ENCODE measurements at regions not wholly inside any gene's neighbourhood (a gene's known extent, or its start where the extent isn't known, plus 50 kb on each side); places are given as distances from the start of the nearest gene placed in this dataset.
"Not testable (repeated sequence)": the region's sequence is repeated elsewhere in the genome, so short reads cannot be mapped to it uniquely, and the experiment has no call there.

DNA sequence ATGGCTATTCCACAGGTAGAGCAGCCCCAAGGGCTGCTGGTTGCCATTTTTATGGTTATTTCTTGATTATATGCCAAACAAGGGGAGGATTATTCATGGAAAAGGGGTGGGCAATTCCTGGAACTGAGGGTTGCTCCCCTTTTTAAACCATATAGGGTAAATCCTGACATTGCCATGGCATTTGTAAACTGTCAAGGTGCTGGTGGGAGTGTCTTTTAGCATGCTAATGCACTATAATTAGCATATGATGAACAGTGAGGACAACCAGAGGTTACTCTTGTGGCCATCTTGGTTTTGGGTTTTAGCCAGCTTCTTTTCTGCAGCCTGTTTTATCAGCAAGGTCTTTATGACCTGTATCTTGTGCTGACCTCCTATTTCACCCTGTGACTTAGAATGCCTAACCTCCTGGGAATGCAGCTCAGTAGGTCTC lies 503.7 kb downstream of the IGSF11 start:
- not testable (repeated sequence) for ATAC-seq, H3K4me1 Mint-ChIP-seq, H3K27ac Mint-ChIP-seq, H3K36me3 Mint-ChIP-seq, H3K4me3 Mint-ChIP-seq, H3K9me3 Mint-ChIP-seq, H3K27me3 Mint-ChIP-seq

DNA sequence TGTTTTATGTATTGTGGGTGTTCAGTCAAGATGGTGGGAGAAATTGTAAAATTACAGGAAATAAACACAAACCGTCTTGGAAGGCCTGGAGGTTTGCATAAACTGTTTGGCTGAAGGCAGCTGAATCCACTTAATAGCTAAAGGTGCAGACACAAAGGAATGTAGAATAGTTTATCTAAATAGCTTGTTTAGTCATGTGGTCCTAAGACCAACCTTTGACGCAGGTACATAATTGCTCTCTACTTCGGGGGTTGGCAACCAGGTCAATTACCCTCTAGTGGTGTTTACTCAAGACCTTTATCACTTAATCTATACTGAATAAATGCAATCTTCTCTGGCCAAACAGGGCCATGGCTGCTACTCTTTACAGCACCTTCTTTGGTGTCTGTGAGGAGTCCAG lies 502.8 kb downstream of the IGSF11 start:
- Mint-ChIP-seq H3K27me3 (no peaks in the 10 kb centered on the region), H3K36me3 (no peaks in the 10 kb centered on the region), H3K27ac (no peak overlapping the region), H3K4me1 (no peaks in the 10 kb centered on the region), H3K4me3 (no peak overlapping the region), H3K9me3 (peaks cover 2% of the 10 kb centered on the region)
- ATAC-seq, result no peak

DNA sequence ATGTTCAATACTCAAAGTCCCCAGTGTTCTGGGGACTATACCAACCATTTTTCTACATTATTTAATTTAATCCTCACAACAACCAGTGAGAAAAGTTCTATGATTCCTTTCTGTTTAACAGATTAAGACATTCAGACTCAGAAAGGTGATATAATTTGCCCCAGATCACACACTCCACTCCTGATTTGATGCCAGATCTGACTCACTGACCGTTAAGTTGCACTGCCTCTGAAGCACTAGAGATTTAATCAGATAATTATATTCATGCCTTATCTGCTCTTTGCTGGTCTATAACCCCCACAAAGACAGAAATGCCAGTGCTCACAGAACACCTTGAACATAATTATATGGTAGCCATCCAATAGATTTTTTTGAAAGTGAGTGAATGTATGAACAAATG lies 501.0 kb downstream of the IGSF11 start:
- Mint-ChIP-seq H3K27ac (no peak overlapping the region), H3K4me1 (no peaks in the 10 kb centered on the region)

DNA sequence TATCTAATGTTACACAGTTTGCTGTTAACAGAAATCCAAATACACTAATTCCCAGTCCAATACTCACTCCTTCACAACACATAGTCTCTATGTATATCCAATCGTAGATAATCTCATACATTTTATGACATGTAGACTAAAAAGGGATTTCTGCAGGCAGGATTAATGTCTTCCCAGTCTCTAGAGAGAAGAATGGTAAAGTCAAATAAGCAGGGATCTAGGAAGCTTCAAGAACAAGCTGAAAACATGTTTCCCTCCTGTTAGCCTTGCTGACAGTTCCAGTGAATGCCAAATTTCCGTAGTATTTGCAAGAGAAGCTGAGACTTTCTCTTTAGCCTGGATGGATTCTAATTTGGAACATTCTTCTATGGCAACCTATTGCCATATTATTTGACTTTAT lies 500.1 kb downstream of the IGSF11 start:
- no peak overlapping the region for H3K27ac Mint-ChIP-seq
- no peaks in the 10 kb centered on the region for H3K36me3 Mint-ChIP-seq
- no peaks in the 10 kb centered on the region for H3K27me3 Mint-ChIP-seq
- peaks cover 5% of the 10 kb centered on the region for H3K9me3 Mint-ChIP-seq
- no peaks in the 10 kb centered on the region for H3K4me1 Mint-ChIP-seq
- no peak overlapping the region for H3K4me3 Mint-ChIP-seq
- no peak for ATAC-seq

More for the DNA sequence above, 501.0 kb downstream of the IGSF11 start:
- H3K36me3 Mint-ChIP-seq, result no peaks in the 10 kb centered on the region
- H3K9me3 Mint-ChIP-seq, result peaks cover 2% of the 10 kb centered on the region
- H3K4me3 Mint-ChIP-seq, result no peak overlapping the region
- no peaks in the 10 kb centered on the region for H3K27me3 Mint-ChIP-seq
- no peak for ATAC-seq

DNA sequence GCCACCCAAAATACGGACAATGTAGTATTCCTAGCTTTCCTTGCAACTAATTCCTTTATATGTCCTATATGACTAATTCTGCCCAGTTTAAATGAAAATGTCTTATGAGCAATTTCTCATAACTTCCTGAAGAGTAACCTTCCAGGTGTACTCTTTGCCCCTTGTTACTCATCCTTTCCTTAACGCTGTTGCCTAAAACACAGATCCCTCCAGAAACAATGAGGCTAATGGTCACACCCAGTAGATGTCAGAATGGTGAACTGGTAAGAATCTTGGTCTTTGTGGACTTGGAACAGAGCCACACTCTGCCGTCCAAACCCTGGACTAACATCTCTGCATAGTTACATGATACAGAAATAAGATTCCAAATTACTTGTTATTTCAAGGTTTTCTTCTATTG lies 497.9 kb downstream of the IGSF11 start:
- H3K4me3 Mint-ChIP-seq, result no peak overlapping the region
- no peak for ATAC-seq
- H3K36me3 Mint-ChIP-seq, result no peaks in the 10 kb centered on the region
- H3K9me3 Mint-ChIP-seq, result peaks cover 5% of the 10 kb centered on the region
- no peak overlapping the region for H3K27ac Mint-ChIP-seq
- no peaks in the 10 kb centered on the region for H3K4me1 Mint-ChIP-seq
- H3K27me3 Mint-ChIP-seq, result no peaks in the 10 kb centered on the region

DNA sequence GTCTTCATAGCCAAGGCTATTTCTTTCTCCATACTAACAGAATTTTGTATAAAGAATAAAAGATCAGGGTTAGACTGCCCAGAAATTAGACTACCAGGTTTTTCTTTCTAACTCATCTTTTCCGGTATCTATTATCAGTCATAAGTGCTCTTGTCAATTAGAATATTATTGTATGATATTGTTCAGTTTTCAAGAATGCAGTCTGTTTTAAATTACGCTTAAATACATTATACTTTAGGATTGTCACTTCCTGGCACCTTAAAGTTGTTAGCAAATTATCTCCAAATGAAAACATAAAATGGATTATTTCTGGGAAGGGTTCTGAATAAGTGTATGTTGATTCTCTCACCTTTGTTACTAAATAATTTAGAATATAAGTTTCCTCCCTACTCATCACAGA lies 497.2 kb downstream of the IGSF11 start:
- no peaks in the 10 kb centered on the region for H3K4me1 Mint-ChIP-seq
- no peaks in the 10 kb centered on the region for H3K36me3 Mint-ChIP-seq
- H3K9me3 Mint-ChIP-seq, result peaks cover 8% of the 10 kb centered on the region
- no peak overlapping the region for H3K27ac Mint-ChIP-seq
- ATAC-seq, result no peak
- no peak overlapping the region for H3K4me3 Mint-ChIP-seq
- H3K27me3 Mint-ChIP-seq, result no peaks in the 10 kb centered on the region

DNA sequence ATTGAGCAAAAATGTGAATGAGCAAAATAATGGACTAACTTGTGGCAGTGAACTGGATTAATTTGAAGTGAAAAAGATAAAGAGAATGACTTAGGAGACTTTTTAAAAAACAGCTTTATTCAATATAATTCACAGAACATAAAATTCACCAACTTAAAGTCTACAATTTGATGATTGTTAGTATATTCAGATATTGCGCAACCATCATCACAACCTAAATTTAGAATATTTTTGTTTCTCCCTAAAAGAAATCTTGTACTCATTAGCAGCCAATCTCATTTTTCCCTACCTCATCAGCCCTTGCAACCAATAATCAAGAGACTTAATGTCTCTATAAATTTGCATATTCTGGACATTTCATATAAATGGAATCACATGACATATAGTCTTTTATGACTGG lies 496.5 kb downstream of the IGSF11 start:
- H3K9me3 Mint-ChIP-seq, result peaks cover 8% of the 10 kb centered on the region
- no peaks in the 10 kb centered on the region for H3K36me3 Mint-ChIP-seq
- no peak overlapping the region for H3K27ac Mint-ChIP-seq
- ATAC-seq, result no peak
- no peaks in the 10 kb centered on the region for H3K27me3 Mint-ChIP-seq
- no peak overlapping the region for H3K4me3 Mint-ChIP-seq
- H3K4me1 Mint-ChIP-seq, result no peaks in the 10 kb centered on the region

DNA sequence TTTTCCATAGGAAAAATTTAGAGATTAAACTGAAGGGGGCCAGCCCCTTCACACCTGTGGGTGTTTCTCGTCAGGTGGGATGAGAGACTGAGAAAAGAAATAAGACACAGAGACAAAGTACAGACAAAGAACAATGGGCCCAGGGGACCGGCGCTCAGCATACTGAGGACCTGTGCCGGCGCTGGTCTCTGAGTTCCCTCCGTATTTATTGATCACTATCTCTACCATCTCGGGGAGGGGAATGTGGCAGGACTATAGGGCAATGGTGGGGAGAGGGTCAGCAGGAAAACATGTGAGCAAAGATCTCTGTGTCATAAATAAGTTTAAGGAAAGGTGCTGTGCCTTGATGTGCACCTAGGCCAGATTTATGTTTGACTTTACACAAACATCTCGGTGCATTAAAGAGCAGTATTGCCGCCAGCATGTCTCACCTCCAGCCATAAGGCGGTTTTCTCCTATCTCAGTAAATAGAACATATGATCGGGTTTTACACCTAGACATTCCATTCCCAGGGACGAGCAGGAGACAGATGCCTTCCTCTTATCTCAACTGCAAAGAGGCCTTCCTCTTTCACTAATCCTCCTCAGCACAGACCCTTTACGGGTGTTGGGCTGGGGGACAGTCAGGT lies 494.7 kb downstream of the IGSF11 start:
- H3K36me3 Mint-ChIP-seq, H3K27me3 Mint-ChIP-seq, H3K4me3 Mint-ChIP-seq, H3K9me3 Mint-ChIP-seq, ATAC-seq, H3K27ac Mint-ChIP-seq, H3K4me1 Mint-ChIP-seq: not testable (repeated sequence)

DNA sequence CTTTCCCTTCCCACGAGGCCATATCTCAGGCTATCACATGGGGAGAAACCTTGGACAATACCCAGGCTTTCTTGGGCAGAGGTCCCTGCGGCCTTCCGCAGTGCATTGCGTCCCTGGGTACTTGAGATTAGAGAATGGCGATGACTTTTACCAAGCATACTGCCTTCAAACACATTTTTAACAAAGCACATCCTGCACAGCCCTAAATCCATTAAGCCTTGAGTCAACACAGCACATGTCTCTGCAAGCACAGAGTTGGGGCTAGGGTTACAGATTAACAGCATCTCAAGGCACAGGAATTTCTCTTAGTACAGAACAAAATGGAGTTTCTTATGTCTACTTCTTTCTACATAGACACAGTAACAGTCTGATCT lies 494.2 kb downstream of the IGSF11 start:
- H3K27me3 Mint-ChIP-seq, H3K4me1 Mint-ChIP-seq, H3K27ac Mint-ChIP-seq, H3K9me3 Mint-ChIP-seq, H3K4me3 Mint-ChIP-seq, ATAC-seq, H3K36me3 Mint-ChIP-seq: not testable (repeated sequence)

DNA sequence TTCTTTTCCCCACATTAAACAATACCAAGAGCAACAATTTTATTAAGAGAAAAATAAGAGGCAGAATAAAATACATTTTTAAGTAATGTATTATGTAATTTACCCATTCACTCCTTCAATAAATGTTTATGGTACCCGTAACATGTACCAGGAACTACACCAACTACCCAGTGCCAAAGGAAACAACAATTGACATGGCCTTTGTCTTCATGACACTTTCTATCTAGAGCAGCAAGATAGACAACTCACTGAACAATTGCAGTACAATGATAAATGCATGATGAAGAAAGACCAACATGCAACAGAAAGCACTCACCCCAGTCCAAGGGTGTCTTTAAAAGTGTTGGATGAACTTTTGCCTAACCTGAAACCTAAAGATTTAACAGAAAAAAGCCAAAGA lies 493.8 kb downstream of the IGSF11 start:
- Mint-ChIP-seq H3K4me3 (no peak overlapping the region), H3K4me1 (no peaks in the 10 kb centered on the region), H3K27ac (no peak overlapping the region), H3K36me3 (no peaks in the 10 kb centered on the region), H3K27me3 (no peaks in the 10 kb centered on the region), H3K9me3 (peaks cover 6% of the 10 kb centered on the region)
- no peak for ATAC-seq

DNA sequence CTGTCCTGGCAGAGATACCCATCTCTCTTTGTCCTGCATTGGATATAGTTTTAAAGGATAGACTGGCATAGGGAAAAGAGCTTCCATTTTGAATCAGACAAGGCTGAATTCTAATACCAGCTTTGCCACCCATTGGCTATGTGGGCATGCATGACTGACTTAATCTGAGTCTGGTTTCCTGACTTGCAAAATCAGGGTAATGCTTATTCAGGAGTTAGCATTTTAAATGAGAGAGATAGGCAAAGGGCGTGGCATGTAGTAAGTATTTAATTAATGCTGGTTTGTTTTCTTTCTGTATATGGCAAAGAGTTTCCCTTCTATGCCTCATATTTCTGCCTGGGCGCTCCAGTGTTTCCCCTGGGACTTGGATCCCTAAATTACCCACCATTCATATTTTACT lies 492.9 kb downstream of the IGSF11 start:
- Mint-ChIP-seq H3K27me3 (no peaks in the 10 kb centered on the region), H3K4me3 (no peak overlapping the region), H3K27ac (no peak overlapping the region), H3K36me3 (no peaks in the 10 kb centered on the region), H3K4me1 (no peaks in the 10 kb centered on the region), H3K9me3 (peaks cover 6% of the 10 kb centered on the region)
- no peak for ATAC-seq

DNA sequence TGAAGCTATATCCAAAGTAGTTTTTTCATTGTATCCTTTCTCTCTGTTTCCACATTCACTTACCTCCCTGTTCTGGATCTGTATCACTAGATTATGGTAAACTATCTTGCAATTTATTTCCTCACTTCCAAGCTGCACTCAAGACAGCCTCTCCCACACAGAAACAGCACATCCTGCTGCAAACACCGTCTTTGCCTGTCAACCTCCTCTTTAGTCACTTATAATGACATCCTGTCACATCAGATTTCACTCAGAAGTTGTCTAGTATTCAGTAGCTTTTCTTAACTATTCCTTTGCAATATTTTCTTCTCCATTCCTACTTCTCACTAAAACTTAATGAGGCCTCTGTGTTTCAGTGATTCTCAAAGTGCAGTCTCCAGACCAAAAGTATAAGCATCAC lies 490.8 kb downstream of the IGSF11 start:
- no peak for ATAC-seq
- no peak overlapping the region for H3K27ac Mint-ChIP-seq
- no peaks in the 10 kb centered on the region for H3K36me3 Mint-ChIP-seq
- H3K4me1 Mint-ChIP-seq, result no peaks in the 10 kb centered on the region
- H3K9me3 Mint-ChIP-seq, result peaks cover 6% of the 10 kb centered on the region
- H3K27me3 Mint-ChIP-seq, result no peaks in the 10 kb centered on the region
- no peak overlapping the region for H3K4me3 Mint-ChIP-seq

DNA sequence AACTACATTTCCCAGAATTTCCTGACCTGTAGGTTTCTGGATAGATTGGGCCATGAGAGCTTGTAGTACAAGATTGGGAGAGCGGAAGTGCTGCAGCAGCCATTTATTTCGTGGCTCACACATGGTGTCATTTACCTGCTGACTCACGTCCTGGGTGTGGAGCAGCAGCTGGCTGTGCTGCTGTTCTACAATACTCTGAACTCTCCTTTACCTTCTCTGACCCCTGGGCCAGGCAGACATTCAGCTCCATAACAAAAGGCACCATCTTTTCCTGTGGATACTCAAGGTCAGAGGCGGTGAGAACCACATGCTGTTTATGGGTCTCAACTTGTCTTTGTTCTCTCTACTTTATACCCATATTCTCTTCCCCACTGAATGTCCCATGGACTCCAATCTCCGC lies 490.2 kb downstream of the IGSF11 start:
- Mint-ChIP-seq H3K4me1 (no peaks in the 10 kb centered on the region), H3K36me3 (no peaks in the 10 kb centered on the region), H3K27ac (no peak overlapping the region), H3K9me3 (peaks cover 4% of the 10 kb centered on the region), H3K27me3 (no peaks in the 10 kb centered on the region), H3K4me3 (no peak overlapping the region)
- ATAC-seq, result no peak

DNA sequence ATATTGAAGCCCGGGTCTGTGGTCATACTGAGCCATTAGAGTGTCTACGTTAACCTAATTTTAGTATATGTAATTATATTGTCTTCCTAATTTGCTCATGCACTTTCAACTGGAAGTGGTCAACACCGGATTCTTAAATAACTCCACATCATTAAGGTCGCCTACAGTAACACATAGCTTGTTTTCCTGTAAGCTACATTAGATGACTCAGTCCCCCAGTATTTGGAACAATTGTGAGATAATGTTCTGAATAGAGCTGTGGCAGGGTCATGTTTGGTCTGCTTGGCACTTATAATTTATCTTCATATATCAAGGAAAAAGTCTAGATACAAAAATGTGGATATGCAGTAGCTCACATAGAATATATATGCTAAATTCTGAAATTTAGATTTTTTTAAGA lies 486.2 kb downstream of the IGSF11 start:
- no peak overlapping the region for H3K27ac Mint-ChIP-seq
- H3K4me1 Mint-ChIP-seq, result no peaks in the 10 kb centered on the region
- H3K27me3 Mint-ChIP-seq, result no peaks in the 10 kb centered on the region
- ATAC-seq, result no peak
- H3K9me3 Mint-ChIP-seq, result peaks cover 3% of the 10 kb centered on the region
- H3K36me3 Mint-ChIP-seq, result no peaks in the 10 kb centered on the region
- no peak overlapping the region for H3K4me3 Mint-ChIP-seq

DNA sequence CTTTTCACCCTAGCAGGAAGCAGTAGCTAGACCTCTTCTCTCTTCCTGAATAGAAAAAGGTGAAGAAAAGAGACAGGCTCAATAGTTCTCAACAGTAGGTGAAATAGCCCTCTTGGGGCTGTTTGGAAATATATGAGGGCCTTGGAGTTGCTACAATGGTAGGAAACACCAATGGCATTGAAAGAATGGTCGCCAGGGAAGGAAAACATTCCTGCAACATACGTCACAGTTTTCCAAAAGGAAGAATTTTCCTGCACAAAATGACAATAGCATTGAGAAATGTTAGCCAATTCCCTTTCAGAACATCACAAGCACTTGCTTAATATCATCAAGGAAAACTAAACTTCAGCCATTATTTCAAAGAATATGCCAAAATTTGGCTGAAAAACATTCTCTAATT lies 484.5 kb downstream of the IGSF11 start:
- Mint-ChIP-seq H3K27ac (no peak overlapping the region), H3K4me3 (no peak overlapping the region), H3K9me3 (peaks cover 3% of the 10 kb centered on the region), H3K4me1 (no peaks in the 10 kb centered on the region), H3K27me3 (no peaks in the 10 kb centered on the region), H3K36me3 (no peaks in the 10 kb centered on the region)
- ATAC-seq, result no peak

DNA sequence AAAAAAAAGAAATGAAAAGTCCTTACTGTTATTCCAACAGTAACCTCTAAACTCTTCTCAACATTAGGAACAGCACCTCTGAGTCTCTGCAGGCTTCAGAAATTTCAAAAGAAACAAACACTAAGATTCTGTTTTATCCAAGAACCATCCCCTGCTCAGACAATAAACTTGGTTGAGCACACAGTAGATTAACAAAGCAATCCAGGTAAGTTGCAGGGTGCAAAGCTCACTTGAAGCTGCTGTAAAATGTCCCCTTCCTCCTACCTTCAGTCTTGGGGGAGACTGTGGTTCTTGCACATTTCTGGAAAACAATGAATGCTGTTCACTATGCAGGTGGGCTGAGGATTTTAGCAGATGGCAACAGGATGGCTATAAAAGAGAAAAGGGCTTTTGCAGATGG lies 484.1 kb downstream of the IGSF11 start:
- ATAC-seq, result no peak

More for the DNA sequence above, 484.1 kb downstream of the IGSF11 start:
- Mint-ChIP-seq H3K4me3 (no peak overlapping the region), H3K27ac (no peak overlapping the region), H3K36me3 (no peaks in the 10 kb centered on the region), H3K4me1 (no peaks in the 10 kb centered on the region), H3K9me3 (peaks cover 3% of the 10 kb centered on the region), H3K27me3 (no peaks in the 10 kb centered on the region)
